Hematopoietic multipotent progenitor cell treated with erythropoietin and hydrocortisone succinate and interleukin-3 and kit ligand, for 8 days (in vitro differentiated cells): ENCODE measurements at regions not wholly inside any gene's neighbourhood (a gene's known extent, or its start where the extent isn't known, plus 50 kb on each side); places are given as distances from the start of the nearest gene placed in this dataset.
"Not testable (repeated sequence)": the region's sequence is repeated elsewhere in the genome, so short reads cannot be mapped to it uniquely, and the experiment has no call there.

Experiments
- DNase-seq: peaks from one replicate; pipeline ENCODE4 v3.0.0-alpha.2; 2015

DNA sequence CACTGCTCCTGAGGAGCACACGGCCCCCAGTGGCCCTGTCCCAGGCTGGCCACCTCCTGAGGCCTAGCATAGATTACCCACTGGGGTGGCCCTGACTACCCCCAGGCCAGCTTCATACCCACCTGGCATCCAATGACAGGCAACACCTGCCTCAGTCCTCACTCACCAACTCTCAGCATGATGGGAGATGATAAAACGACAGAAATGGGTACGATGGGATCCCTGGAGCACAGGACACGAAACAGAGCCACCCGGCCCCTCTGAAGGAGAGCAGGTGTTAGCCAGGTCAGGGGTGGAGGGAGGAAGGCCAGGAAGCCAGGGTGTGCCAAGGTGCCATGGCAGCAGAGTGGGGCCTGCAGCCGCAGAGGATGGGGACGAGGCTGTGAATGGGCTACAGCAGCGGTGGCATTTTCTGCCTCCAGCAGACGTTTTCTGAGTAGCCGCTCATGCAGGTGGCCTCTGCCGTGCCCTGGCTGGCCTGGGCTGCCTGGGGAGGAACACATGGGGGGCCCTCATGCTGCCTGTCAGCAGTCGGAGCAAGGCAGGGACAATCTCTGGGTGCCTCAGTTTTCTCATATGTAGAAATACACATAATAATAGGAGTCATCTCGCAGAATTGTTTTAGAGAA lies 50.2 kb upstream of the FGF3 start:
- DNase-seq, result no peak

DNA sequence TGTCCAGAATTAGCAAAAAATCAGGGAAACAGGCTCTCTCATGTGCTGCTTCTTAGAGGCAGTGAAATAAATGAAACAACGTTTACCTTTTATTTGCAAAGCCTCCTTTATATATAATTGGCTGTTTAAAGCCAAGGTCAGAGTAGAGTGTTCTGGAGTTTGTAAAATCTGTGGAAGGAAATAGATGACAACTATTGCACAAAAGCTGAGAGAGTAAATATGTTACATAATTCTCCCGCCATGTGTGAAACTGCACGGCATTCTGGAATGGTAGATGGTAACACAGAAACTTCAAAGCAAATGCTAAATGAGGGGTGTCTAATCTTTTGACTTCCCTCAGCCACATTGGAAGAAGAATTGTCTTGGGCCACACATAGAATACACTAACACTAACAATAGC lies 51.5 kb upstream of the FGF3 start:
- DNase-seq, result no peak

DNA sequence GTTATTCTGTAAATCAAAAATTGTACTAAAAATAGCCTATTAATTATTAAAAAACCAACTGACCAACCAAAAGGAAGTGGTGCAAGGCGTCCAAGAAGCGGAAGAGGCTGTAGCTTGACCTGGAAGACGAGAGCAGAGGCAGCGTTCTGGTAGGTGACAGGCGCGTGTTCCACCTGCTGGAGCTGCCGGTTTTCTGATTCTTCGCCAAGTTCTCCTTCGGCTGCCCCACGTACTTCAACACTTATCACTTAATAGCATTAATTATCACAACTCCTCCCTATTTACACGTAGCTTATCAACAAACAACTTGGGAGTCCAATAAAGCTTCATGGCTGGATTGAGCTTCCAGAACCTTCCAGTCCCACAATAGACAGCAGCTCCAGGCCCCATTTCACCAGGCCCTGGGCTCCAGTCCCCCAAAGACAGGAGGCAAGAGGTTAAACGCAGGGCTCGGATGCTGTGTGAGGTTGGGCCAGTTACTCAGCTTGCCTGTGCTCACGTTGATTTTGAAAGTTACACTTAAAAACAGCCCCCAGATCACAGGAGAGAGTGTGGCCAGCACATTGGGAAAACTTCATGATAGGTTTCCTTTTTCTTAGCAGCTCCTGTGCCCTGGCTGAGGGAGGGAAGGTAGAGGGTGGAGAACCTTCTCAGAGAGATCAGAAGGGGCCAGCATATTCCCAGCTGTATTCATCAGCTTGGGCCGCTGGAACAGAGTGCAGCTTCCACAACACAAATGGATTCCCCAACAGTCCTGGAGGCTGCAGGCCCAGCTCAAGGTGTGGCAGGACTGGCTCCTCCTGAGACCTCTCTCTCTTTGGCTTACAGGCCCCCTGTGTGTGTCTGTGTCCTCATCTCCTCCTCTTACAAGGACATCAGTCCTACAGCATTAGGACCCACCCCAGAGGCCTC lies 54.2 kb upstream of the FGF3 start:
- no peak for DNase-seq

DNA sequence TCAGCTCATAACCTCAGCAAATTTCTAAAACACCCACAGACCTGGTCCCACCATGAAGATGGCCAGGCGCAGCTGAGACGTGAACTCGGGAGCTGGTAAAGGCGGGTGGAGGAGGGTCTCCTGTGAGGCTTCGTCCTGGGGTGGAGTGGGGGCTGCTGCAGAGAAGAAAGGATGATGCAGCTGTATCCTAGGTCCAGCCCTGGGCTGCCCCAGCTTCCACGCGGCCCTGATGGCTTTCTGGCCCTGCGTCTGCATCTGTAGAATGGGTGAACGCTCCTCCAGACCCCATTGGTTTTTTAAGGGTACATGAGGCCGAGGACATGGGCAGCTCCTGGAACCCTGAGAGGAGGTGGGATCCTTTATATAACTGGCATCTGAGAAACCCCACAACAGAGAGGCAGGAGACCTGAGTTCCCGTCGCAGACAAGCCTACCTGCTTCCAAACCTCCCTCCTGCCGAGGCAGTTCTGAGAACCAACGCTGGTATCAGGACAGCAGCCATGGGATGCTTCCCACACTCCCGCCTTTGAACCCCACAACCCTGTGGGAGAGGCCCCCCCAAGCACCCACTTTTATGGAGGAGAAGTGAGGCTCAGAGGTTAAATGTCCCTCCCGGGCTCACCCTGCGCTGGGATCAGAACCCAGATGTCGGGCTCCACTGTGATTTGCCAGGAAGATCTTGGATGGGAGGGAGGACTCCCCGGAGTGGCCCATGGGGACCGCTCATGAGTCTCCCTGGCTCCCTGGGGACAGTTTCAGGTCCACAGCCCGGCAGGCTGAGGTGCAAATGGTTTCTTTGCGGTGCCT lies 55.2 kb upstream of the FGF3 start:
- no peak for DNase-seq

DNA sequence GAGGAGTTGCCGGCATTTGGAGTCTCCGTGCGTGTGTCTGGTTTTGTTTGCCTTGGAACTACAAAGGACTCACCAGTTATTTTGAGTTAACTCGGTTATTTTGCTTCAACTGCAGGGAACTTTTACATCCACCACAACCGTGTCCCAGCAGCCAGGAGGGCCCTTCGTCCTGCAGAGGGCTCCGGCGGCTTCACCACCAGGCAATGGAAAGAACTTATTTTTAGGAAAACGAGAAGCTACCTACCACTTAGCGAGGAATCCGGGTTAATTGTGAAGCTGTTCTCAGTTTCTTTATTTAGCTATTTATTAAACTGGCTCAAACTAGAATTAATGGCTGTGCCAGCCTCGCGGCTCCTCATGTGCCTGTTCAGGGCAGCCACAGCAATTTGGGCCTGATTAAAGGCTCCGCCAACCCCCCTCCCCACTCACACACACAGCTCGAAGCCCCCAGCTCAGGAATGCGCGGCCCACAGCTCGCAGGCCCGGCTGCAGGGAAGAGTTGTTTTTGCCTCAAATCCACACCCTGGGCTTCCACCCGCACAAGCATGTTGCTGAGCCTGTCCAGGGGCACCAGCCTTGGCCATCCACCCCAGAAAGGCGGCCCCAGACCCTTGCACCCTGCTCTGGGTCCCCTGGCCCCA lies 55.9 kb upstream of the FGF3 start:
- DNase-seq, result no peak

DNA sequence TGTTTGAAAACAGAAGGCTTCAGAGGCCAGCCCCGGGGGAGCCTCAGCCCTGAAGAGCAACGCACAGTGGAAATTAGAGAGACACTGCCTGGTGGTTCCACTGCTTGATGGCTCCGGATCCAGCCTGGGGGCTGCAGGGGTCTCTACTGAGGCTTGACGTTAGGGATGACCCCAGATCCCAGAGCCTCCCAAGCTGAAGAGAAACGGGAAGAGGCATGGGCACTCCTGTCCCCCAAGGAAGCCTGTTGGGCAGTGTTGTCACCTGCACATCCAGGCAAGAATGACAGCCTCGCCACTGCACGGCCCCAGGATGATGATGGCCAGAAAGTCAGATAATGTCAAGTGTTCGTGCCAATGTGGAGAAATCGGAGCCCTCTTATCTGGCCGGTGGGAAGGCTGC lies 56.8 kb upstream of the FGF3 start:
- DNase-seq, result no peak

DNA sequence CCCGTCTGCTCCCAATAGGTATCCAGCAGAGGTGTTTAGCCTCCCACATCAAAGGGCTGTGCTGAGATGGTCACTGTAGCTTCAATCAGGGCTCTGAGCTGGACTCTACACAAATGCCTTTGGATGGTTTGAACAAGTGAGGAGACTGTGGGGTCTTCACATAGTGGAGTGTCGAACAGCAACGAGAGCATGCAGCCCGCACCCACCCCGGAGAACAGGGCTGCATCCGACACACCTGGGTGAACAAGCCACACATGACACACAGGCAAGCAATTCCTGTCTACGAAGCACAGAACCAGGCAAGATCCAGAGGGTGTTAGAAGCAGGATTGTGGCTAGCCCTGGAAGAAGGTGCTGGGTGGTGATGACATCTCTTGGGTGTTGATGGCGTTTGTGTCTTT lies 58.0 kb upstream of the FGF3 start:
- DNase-seq, result no peak

DNA sequence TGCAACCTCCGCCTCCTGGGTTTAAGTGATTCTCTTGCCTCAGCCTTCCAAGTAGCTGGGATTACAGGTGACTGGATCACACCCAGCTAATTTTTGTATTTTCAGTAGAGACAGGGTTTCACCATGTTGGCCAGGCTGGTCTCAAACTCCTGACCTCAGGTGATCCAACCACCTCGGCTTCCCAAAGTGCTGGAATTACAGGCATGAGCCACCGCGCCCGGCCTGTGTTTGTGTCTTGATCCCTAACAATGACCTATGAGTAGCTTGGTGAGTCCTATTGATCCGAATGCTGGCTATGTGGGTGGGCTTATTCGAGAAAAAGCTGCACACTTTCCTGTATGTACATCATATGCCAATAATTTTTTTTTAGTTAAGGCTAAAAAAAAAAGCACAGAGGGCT lies 58.5 kb upstream of the FGF3 start:
- DNase-seq, result not testable (repeated sequence)

DNA sequence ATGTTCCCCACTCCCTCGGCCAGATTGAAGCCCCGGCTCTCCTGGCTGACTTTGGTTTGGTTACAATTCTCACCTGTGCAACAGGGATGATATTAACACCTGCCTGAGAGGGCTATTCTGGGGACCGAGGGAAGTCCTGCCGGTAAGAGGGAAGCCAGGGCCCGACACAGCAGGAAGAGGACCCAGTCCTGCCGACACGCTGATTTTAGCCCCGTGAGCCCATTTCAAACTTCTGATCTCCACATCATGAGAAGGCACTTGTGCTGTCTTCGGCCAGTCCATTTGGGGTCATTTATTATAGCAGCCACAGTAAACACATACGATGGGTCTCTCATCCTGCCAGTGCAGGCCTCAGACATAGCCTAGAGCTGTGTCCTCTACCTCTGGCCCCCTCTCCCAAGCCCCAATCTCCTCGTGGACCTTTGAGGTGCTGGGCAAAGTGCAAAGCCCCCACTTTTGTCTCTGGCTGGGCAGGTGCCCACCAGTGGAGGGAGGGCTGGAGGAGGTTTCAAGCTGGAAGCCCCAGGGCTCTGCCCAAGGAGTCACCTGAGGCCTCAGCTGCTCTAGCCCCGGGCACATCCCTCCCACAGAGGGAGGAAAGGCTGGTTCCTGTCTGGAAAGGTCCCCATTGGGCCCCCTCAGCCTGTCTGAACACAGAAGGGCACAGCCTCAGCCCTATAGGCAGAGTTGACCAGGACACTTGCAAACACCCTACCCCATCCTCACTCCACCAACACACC lies 59.1 kb upstream of the FGF3 start:
- DNase-seq, result no peak

DNA sequence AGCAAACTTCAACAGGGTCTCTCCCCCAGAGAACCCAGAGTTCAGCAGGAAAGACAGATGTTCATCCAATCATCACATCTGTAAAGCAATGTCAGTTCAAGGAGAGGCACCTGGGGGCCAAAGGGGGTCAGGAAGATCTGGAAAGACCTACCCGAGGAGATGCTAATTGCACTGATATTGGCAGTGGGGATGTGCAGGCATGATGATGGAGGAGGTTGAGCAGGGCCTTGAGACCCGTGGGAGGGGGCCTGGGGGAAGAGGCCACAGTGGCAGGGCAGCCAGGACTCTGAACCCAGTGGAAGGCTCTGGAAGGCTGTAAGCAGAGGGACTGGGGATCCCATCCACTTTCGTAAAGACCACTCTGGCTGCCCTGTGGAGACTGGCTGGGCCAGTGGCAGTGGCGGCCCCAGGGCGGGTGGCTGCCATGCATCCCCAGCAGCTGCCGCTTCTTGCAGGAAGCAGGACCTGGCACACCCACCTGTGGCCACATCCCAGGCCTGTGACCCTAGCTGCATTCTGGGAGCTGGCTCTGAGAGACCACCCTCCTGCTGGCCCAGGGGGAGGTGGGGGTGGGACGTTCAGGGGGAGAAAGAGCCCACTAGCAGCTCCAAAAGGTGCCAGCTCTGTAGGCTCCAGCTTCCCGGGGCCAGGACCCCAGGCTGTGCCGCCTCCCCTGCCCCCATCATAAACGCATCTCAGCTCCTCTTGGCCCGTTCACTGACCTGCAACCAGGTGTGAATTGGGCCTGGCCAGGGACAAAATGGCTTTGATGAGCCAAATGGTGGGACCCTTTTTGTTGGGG lies 59.9 kb upstream of the FGF3 start:
- DNase-seq, result no peak

DNA sequence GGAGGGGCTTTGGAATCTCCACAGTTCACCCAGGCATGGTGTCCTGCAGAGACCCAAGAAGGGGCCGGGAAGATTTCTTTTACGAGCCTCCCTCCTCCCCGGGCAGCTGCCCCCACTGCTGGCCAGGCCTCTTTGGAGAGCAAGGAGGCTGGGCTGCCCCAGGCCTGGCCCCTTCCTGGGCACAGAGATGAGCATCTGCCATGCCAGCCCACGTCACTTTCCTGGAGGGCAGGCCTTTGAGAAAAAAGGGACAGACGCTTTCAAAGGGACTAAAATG lies 60.5 kb upstream of the FGF3 start:
- DNase-seq, result no peak

DNA sequence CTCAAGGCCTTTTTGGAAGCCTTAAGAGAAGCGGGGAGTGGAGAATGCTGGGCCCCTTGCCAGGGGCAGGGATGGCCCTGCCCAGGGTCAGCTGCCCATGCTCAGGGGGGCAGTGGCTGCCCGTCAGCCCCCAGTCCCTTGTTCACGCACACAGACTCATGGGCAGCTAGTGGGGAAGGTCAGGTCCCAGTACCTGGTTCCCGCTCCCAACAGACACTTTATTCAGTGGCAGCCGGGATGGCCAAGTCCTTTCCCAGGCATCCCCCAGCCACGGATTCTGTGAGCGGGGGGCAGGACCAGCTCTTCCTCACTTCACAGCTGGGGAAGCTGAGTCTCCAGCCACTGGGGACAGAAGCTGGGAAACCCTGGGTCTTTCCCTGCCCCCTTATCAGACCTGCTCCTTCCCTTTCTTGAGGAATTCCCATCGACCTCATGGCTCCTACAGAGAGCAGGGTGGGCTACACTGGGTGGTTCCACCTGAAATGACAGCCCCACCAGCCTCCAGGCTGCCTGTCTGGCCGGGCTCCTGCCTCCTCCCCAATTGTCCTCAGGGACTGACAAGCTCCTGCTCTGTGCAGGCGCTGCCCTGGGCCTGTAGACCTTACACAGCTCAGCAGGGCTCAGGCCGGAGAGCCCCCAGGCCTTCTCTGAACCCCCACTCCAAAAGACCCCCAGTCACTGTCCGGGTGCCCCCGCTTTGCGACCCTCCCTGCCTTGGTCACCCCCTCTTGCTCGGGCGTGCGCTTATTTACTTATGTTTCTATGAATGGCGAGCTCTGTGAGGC lies 61.0 kb upstream of the FGF3 start:
- no peak for DNase-seq

DNA sequence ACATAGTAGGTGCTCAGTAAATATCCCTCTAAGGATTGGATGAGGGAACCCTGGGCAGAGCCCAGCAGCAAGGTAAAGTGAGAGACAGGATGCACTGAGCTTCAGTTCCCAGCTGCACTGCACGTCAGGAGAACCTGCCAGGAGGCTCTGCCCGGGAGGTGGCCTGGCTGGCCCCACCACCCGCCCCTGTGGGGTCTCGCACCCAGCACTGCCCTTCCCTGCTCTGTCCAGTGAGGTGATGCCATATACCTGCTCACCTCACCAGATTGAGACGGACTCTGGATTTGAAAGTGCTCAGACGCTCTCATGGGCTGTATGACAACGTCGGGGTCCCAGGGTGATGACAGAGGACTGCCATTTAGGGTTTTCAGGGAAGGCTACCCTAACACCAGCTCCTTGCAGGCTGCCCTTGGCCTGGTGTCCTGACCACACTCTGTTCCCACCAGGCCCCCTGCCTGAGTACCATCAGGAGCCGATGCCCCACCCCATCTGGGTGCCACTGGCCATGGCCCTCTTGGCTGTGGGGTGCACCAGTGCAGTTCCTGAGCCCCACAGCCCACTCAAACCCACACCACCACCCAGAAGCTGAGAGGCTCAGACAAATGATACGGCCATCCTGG lies 61.7 kb upstream of the FGF3 start:
- DNase-seq, result no peak

DNA sequence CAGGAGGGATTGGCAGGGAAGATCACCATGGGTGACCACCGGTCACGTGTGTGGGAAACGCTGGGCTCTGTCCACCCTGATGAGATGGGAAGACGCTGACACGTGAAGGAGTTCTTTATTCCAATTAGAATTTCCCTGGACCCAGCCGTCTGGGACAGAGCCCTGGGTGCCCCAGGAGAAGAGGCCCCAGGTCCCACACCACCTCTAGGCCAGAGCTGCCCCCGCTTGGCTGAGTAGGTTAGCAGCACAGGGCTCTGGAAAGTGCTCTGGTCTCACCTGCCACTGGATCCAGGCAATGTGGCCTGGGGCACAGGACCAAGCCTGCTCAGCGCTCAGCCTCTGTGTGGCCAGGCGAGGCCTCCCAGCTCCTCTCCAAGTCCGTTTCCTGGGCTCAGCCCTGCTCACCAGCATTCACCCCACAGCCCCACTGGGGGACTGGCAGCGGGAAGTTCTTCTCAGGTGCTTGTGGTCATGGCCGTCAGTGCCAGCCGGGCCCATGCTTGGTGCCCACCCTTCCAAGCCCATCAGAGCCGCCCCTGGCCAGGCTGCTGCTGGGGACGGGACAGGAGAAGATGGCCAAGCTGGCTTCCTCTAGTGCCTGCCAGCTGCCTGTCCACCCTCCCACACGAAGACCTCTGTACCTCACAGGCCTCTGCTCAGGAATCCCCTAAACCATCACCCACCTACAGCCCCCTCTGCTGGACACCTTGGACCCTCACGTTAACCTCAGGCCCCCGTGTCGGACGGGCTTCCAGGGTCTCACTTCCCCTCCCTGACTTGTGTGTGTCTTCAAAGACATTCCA lies 62.5 kb upstream of the FGF3 start:
- DNase-seq, result no peak

DNA sequence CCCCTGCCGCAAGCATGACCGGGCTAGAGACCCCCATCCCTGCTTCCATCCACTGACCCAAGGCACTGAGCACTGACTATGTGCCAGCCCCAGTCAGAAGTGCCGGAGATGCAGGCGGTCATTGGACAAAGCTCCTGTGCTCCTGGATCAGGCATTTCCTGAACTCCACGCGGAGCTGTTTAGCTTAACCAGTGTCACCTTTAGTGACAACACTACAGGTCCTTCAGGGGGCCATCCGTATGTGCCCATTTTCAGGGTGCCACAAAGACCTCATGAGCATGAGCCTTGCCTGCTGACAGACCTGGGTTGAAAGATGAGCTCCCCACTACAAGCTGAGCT lies 63.0 kb upstream of the FGF3 start:
- no peak for DNase-seq

DNA sequence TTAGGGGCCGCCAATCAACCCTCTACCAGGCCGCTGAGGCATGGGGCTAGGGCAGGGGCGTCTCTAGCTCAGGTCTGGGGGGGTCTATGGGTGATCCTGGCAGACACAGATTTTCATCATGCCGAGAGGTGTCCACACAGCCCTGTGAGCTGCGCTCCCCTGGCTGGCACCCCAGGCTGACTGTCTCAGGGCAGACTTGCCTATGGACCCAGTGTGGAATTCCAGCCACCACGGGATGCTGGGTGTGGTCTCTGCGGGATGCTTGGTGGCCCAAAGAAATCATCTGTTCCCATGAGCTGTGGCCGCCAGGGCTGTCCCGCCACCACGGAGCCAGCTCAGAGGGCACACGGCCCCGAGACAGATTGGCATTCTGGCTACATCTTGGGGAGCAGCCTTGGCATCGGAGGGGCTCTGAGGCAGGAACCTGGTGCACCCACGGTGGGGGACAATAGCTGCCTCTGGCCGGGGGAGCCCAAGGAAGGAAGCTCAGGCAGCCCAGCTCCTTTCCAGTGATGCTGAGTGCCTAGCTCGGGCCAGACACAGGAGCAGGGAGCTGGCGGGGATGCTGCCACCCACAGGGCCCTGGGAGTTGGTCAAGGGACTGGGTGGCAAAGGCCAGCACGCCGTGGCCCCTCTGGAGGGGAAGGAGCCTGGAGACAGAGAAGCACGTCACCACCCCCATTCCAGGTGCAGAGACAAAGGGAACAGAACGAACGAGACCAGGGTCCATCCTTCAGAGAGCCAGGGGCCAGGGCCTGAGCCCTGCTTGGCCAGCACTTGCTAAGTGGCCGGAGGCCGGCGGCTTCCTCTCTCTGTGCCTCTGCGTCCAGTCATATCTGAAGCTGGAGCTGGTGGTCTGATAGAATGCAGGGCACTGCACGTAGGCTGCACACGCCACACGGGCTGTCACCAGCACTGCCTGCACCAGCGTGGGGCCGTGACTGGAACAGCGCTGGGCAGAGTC lies 64.4 kb upstream of the FGF3 start:
- no peak for DNase-seq

DNA sequence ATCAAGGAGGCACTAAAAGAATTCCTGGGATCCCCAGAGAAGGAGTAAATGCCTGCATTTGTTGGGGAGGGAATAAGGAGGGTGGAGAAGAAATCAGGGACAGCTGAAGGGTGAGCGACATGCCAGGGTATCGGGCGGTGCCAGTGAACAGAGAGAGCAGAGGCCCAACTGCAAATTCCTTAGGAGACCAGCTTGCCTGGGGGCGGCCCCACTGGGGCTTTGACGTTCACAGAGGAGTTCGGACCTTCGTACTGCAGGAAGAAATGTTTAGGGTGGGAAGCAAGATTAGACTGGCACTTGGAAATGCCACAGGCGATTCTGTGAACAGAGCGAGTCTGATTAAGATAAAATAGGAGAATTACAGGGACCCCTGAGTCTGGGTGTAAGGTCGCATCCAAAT lies 65.1 kb upstream of the FGF3 start:
- no peak for DNase-seq

DNA sequence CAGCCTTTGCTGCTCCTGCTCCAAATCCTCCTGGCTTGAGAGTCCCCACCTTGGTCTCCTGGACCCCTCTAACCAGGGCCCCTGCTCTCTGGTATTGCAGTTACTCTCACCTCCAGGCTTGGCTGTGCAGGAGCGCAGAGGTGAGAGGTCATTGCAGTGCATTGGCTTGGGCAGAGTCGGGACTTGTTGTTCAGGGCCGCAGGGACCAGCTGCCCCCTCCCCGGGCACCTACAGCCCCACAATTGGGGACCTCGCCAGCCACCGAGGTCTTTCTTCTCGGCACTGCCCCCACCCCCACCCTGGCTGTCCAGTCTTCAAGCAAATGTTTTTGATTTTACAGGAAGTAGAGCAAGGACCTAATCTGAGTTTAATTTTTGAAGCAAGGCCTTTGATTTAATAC lies 65.5 kb upstream of the FGF3 start:
- no peak for DNase-seq

DNA sequence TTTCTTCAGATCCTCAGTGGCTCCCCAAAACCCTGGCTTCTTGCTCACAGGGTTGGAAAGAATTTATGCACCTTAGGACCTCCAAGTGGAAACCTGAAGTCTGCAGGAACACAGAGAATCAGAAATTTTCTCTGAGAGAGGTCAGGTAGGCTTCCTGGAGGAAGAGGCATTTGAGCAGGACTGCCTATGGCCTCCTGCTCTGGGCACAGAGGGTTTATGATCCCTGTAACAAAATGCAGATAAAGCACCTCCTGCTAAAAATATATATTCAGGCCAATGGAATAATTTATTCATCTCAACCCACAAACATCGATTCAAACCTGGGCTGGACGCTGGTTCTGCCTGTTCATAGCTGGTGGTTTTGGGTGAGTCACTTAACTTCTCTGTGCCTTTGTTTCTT lies 68.1 kb upstream of the FGF3 start:
- no peak for DNase-seq
